ENCODE measurements at regions not wholly inside any gene's neighbourhood (a gene's known extent, or its start where the extent isn't known, plus 50 kb on each side); places are given as distances from the start of the nearest gene placed in this dataset.

DNA sequence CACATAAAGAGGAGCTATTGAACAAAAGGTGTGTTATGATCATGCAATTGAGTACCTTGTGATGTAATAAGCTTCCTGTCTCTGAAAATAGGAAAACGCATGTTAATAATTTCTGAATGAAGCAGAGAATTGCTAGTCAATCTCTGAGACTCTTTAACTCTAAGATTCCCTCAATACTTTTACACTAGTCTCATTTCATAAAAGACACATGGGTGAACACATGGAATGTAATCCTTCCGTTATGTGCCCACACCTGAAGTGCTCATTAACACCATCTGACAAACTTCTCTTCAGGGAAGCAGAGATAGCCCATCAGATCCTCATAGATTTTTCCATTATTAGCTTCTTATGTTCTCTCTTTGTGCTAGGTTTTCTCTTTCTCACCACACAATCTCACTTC is 182.4 kb downstream of the TLR4 start:
- Histone ChIP-seq H3K4me2 (ENCODE audit: low read depth, low read length, poor library complexity, severe bottlenecking) (no peak overlapping the region), H3F3A (ENCODE audit: low read depth) (no peaks in the 10 kb centered on the region), H3K9ac (ENCODE audit: low read depth, low read length, poor library complexity, severe bottlenecking) (no peak overlapping the region), H3K4me3 (ENCODE audit: low read length, poor library complexity, severe bottlenecking) (no peak overlapping the region), H2AFZ (ENCODE audit: low read length) (no peak overlapping the region), H4K20me1 (ENCODE audit: insufficient read depth, low read length, poor library complexity, severe bottlenecking) (no peaks in the 10 kb centered on the region), H3K9me2 (replicated peaks; ENCODE audit: low read depth, low read length) (no peaks in the 10 kb centered on the region), H3K4me1 (ENCODE audit: insufficient read depth, low read length, poor library complexity, severe bottlenecking) (no peaks in the 10 kb centered on the region), H3K27me3 (ENCODE audit: insufficient read depth, low read length, poor library complexity, severe bottlenecking) (no peaks in the 10 kb centered on the region), H3K79me2 (ENCODE audit: insufficient read depth, low read length) (no peaks in the 10 kb centered on the region), H3K9me3 (ENCODE audit: insufficient read depth, low read depth, low read length) (no peaks in the 10 kb centered on the region), H3K36me3 (ENCODE audit: insufficient read depth, low read length) (no peaks in the 10 kb centered on the region)
- TF ChIP-seq, protein P1, sequence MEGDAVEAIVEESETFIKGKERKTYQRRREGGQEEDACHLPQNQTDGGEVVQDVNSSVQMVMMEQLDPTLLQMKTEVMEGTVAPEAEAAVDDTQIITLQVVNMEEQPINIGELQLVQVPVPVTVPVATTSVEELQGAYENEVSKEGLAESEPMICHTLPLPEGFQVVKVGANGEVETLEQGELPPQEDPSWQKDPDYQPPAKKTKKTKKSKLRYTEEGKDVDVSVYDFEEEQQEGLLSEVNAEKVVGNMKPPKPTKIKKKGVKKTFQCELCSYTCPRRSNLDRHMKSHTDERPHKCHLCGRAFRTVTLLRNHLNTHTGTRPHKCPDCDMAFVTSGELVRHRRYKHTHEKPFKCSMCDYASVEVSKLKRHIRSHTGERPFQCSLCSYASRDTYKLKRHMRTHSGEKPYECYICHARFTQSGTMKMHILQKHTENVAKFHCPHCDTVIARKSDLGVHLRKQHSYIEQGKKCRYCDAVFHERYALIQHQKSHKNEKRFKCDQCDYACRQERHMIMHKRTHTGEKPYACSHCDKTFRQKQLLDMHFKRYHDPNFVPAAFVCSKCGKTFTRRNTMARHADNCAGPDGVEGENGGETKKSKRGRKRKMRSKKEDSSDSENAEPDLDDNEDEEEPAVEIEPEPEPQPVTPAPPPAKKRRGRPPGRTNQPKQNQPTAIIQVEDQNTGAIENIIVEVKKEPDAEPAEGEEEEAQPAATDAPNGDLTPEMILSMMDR (conservative IDR thresholded peaks at IDR 0.05; ENCODE audit: low read length): no peak
- no peak for TF ChIP-seq EZH2phosphoT487 (IDR thresholded peaks at IDR 0.05; ENCODE audit: borderline replicate concordance)

DNA sequence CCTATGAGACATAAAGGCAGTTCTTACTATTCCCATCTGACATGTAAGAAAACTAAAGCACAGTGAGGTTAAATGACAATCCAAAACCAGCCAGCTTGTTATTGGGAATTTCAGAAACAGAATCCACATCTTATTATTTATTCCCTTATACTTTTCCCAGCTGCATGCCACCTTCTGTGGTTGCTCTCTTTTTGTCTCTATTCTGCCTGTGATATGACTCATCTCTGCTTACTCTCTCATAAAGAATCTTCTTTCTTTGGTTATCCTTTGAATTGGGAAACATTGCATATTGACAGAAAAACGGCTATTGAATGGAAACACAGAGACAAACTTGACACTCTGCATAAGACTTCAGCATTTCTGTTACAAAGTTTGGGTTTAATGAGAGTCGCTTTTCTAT is 183.2 kb downstream of the TLR4 start:
- no peaks in the 10 kb centered on the region for H3K4me1 ChIP-seq (ENCODE audit: insufficient read depth, low read length, poor library complexity, severe bottlenecking)
- H3K36me3 ChIP-seq (ENCODE audit: insufficient read depth, low read length): no peaks in the 10 kb centered on the region
- no peak overlapping the region for H3K9ac ChIP-seq (ENCODE audit: low read depth, low read length, poor library complexity, severe bottlenecking)
- no peaks in the 10 kb centered on the region for H3K9me3 ChIP-seq (ENCODE audit: insufficient read depth, low read depth, low read length)
- no peaks in the 10 kb centered on the region for H3K27me3 ChIP-seq (ENCODE audit: insufficient read depth, low read length, poor library complexity, severe bottlenecking)
- no peak overlapping the region for H2AFZ ChIP-seq (ENCODE audit: low read length)
- no peaks in the 10 kb centered on the region for H3K79me2 ChIP-seq (ENCODE audit: insufficient read depth, low read length)
- H3K9me2 ChIP-seq (replicated peaks; ENCODE audit: low read depth, low read length): no peaks in the 10 kb centered on the region
- no peaks in the 10 kb centered on the region for H3F3A ChIP-seq (ENCODE audit: low read depth)
- H3K4me2 ChIP-seq (ENCODE audit: low read depth, low read length, poor library complexity, severe bottlenecking): no peak overlapping the region
- TF ChIP-seq, protein P1 (conservative IDR thresholded peaks at IDR 0.05; ENCODE audit: low read length): no peak
- TF ChIP-seq EZH2phosphoT487 (IDR thresholded peaks at IDR 0.05; ENCODE audit: borderline replicate concordance): no peak
- no peaks in the 10 kb centered on the region for H4K20me1 ChIP-seq (ENCODE audit: insufficient read depth, low read length, poor library complexity, severe bottlenecking)
- no peak overlapping the region for H3K4me3 ChIP-seq (ENCODE audit: low read length, poor library complexity, severe bottlenecking)

DNA sequence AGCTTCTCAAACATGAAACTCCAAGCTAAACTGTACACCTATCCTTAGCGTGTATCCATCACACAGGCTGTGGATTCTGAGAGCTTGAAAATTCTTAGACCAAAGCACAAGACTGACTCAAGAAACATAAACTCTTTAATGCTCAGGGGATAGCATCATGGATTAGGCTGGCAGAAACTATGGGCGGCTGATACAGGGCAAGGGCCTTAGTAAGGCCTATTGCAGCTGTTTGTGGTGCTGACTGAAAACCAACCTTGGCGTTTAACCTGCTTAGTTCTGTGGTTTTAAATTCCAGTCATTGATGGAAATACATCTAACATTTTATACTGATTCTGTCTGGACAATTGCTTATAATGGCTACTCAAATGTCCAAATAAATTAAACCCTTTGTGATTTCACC is 183.7 kb downstream of the TLR4 start:
- Histone ChIP-seq H3F3A (ENCODE audit: low read depth) (no peaks in the 10 kb centered on the region), H2AFZ (ENCODE audit: low read length) (no peak overlapping the region), H3K4me3 (ENCODE audit: low read length, poor library complexity, severe bottlenecking) (no peak overlapping the region), H3K4me1 (ENCODE audit: insufficient read depth, low read length, poor library complexity, severe bottlenecking) (no peaks in the 10 kb centered on the region), H3K27me3 (ENCODE audit: insufficient read depth, low read length, poor library complexity, severe bottlenecking) (no peaks in the 10 kb centered on the region), H3K79me2 (ENCODE audit: insufficient read depth, low read length) (no peaks in the 10 kb centered on the region), H4K20me1 (ENCODE audit: insufficient read depth, low read length, poor library complexity, severe bottlenecking) (no peaks in the 10 kb centered on the region), H3K9me3 (ENCODE audit: insufficient read depth, low read depth, low read length) (no peaks in the 10 kb centered on the region), H3K36me3 (ENCODE audit: insufficient read depth, low read length) (no peaks in the 10 kb centered on the region), H3K9ac (ENCODE audit: low read depth, low read length, poor library complexity, severe bottlenecking) (no peak overlapping the region), H3K4me2 (ENCODE audit: low read depth, low read length, poor library complexity, severe bottlenecking) (no peak overlapping the region), H3K9me2 (replicated peaks; ENCODE audit: low read depth, low read length) (no peaks in the 10 kb centered on the region)
- TF ChIP-seq EZH2phosphoT487 (IDR thresholded peaks at IDR 0.05; ENCODE audit: borderline replicate concordance): no peak
- TF ChIP-seq, protein P1 (conservative IDR thresholded peaks at IDR 0.05; ENCODE audit: low read length): no peak
